Naive B cell (primary cell): ENCODE measurements at regions not wholly inside any gene's neighbourhood (a gene's known extent, or its start where the extent isn't known, plus 50 kb on each side); places are given as distances from the start of the nearest gene placed in this dataset.
A peak's percentile ranks its signal among the peaks of the same experiment; 100 is the strongest.

ENCODE experiments used
- ATAC-seq, 2 donors: fragments of 150-1000 bp; cut with Tn5 transposase; 2 replicates each; pipeline ENCODE4 v1.10.0; 2021; ENCODE audit warnings: low read depth in 2 of 2, mild to moderate bottlenecking in 2 of 2, moderate library complexity in 2 of 2
- DNase-seq: peaks from one replicate; pipeline ENCODE4 v3.0.0; 2022
- H3K27ac Mint-ChIP-seq, 6 donors: one replicate each; pipeline ENCODE4 v1.8.0; 2020 to 2022; ENCODE audit warnings: mild to moderate bottlenecking in 6 of 6, mixed read lengths in 6 of 6, moderate library complexity in 5 of 6, inconsistent platforms in 2 of 6
- H3K27me3 Mint-ChIP-seq, 3 donors: one replicate each; pipeline ENCODE4 v1.8.0; 2021 to 2022; ENCODE audit warnings: mixed read lengths in 3 of 3, mild to moderate bottlenecking in 1 of 3
- H3K36me3 Mint-ChIP-seq, 2 donors: one replicate each; pipeline ENCODE4 v1.8.0; 2020 to 2022; ENCODE audit warnings: mixed read lengths in 2 of 2, inconsistent platforms in 1 of 2, mild to moderate bottlenecking in 1 of 2
- H3K4me1 Mint-ChIP-seq, 3 donors: one replicate each; pipeline ENCODE4 v1.8.0; 2020 to 2022; ENCODE audit warnings: mixed read lengths in 3 of 3, inconsistent platforms in 1 of 3, mild to moderate bottlenecking in 1 of 3, moderate library complexity in 1 of 3
- H3K4me3 Mint-ChIP-seq, 8 donors: one replicate each; pipeline ENCODE4 v1.8.0; 2020 to 2022; ENCODE audit warnings: mild to moderate bottlenecking in 8 of 8, mixed read lengths in 8 of 8, moderate library complexity in 8 of 8, inconsistent platforms in 2 of 8
- H3K9me3 Mint-ChIP-seq, 7 donors: one replicate each; pipeline ENCODE4 v1.8.0; 2020 to 2022; ENCODE audit warnings: mixed read lengths in 7 of 7, mild to moderate bottlenecking in 5 of 7, inconsistent platforms in 2 of 7, moderate library complexity in 1 of 7

DNA sequence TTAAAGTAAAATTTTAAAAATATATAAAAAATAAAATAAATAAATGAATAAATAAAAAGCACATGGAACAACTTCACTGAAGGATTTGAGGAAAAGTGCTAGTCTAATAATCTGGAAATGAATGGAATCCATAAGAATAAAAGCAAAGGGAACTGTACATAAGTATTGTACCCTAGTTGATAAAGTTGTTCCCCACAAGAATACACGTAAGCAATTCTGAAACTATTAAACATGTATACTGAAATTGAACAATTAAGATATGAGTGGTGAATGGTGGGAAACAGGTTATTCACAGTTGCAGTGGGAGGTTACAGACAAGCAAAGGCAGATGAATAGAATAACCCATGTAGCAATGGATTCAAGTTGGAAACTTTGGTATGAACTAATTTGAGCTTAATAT is 853.2 kb upstream of the SOX9 start:
- no peak overlapping the region for H3K27ac Mint-ChIP-seq
- peaks cover 9 to 53% (median 27%) of the 10 kb centered on the region in 7 donors for H3K9me3 Mint-ChIP-seq
- no peaks in the 10 kb centered on the region for H3K4me1 Mint-ChIP-seq
- no peak overlapping the region for H3K4me3 Mint-ChIP-seq
- ATAC-seq (no peak), DNase-seq (no peak)
- H3K27me3 Mint-ChIP-seq: no peaks in the 10 kb centered on the region
- peaks cover 0 to 19% of the 10 kb centered on the region in 2 donors for H3K36me3 Mint-ChIP-seq

DNA sequence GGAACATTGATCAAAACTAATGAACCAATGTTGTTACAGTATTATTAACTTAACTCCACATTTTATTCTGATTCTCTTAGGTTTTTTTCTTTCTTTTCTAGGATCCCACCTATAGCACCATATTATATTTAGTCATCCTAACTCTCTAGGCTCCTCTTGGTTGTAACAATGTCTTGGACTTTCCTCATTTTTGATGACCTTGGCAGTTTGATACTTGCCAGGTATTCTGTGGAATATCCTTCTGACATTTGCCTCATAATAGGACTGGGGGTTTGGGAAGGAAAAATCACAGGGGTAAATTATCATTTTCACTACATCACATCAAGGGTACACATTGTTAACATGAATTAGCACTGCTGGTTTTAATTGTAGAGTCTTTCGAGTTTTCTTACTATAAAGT is 851.6 kb upstream of the SOX9 start:
- Mint-ChIP-seq H3K4me3 (no peak overlapping the region), H3K36me3 (peaks cover 0 to 19% of the 10 kb centered on the region in 2 donors), H3K4me1 (no peaks in the 10 kb centered on the region), H3K9me3 (peaks cover 9 to 46% (median 23%) of the 10 kb centered on the region in 7 donors), H3K27ac (no peak overlapping the region), H3K27me3 (no peaks in the 10 kb centered on the region)
- ATAC-seq (no peak), DNase-seq (no peak)

DNA sequence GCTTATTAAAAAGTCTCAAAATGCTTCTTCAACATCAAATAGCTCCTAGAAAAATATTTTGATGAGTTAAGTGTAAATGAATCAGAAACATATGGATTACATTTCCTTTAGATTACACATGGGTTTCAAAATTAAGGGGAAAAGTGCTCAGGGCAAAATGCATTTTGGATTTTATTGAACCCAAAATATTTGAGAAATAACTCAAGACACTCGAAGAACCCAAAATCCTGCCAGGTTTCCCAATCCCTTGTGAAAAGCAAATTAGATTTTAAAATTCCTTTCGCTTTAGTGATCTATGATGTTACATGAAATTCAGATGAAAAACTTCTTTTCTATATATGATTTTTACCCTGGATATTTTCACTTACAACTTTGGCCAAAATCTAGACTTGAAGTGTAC is 847.4 kb upstream of the SOX9 start:
- Mint-ChIP-seq H3K27me3 (no peaks in the 10 kb centered on the region), H3K4me3 (no peak overlapping the region), H3K9me3 (peaks cover 4 to 14% (median 5%) of the 10 kb centered on the region in 7 donors), H3K36me3 (no peaks in the 10 kb centered on the region), H3K4me1 (no peaks in the 10 kb centered on the region), H3K27ac (no peak overlapping the region)
- ATAC-seq (no peak), DNase-seq (no peak)

DNA sequence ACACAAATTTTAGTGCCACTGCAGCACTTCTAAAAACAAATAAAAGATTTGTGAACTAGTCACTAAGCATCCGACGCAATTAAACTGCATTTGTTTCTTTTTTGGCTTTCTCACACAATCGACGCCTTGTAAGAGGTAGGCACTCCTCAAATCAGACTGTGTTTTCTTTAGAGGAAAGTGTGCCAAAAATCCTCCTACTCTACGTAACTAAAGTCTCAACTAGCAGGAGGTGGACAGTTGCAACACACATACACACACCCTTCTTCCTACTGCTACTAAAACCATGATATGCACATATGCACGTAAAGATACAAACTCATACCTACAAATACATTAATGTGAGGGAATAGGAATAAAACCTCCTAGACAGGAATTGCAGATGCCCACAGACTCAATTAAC is 844.7 kb upstream of the SOX9 start:
- no peak for ATAC-seq

DNA sequence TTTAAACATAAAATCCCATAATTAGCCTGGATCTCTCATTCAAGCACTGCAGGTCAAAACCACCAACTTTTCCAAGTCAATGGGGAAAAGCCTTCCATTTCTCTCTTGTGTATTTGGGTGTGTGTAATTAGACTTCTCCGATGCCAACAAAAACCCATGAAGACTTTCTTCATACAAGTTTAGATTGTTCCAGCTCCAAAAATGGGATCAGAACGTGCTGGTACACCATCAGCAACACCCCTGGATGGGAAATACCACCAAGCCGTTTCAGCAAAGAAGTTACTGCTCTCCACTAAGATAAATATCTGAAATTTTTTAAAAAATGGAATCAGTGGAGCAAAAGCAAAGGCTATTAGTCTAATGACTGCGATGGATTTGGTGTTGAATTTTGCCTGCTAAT is 837.3 kb upstream of the SOX9 start:
- peaks cover 1 to 20% (median 5%) of the 10 kb centered on the region in 7 donors for H3K9me3 Mint-ChIP-seq
- DNase-seq (no peak), ATAC-seq (no peak)
- H3K4me3 Mint-ChIP-seq: no peak overlapping the region
- no peaks in the 10 kb centered on the region for H3K27me3 Mint-ChIP-seq
- H3K4me1 Mint-ChIP-seq: no peaks in the 10 kb centered on the region
- H3K36me3 Mint-ChIP-seq: no peaks in the 10 kb centered on the region
- H3K27ac Mint-ChIP-seq: no peak overlapping the region

More for the DNA sequence above, 844.7 kb upstream of the SOX9 start:
- no peak overlapping the region for H3K27ac Mint-ChIP-seq
- H3K27me3 Mint-ChIP-seq: no peaks in the 10 kb centered on the region
- no peak overlapping the region for H3K4me3 Mint-ChIP-seq
- H3K4me1 Mint-ChIP-seq: no peaks in the 10 kb centered on the region
- peaks cover 0 to 13% (median 2%) of the 10 kb centered on the region in 7 donors for H3K9me3 Mint-ChIP-seq
- DNase-seq: no peak
- no peaks in the 10 kb centered on the region for H3K36me3 Mint-ChIP-seq

DNA sequence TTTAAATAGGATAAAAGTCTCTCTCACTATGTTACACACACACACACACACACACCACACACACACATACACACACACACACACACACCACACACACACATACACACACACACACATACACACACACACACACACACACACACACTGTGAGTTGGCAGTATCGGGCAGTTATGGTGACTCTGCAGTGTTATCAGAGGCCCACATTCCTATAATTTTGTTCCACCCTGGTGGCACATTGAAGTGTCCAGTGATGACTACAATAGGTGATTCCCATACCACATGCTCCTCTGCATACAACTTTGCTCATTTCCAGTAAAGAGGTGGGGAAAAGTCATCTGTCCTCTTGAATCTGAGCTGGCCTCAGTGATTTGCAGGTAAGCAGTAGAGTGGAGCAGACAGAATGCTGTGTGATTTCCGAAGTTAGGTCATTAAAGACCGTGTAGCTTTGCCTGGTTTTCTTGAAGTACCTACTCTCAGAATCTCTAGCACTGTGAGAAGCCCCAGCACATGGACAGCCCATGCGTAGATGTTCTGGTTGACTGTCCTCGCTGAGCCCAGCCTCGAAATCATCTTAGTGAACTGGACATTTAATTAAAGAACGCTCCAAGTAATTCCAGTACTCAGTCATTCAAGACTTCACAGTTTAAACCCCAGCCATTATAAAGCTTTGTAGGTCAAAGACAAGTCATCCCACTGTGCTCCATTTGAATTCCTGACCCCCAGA is 836.6 kb upstream of the SOX9 start:
- no peaks in the 10 kb centered on the region for H3K4me1 Mint-ChIP-seq
- H3K36me3 Mint-ChIP-seq: no peaks in the 10 kb centered on the region
- H3K9me3 Mint-ChIP-seq: peaks cover 2 to 20% (median 7%) of the 10 kb centered on the region in 7 donors
- no peak overlapping the region for H3K27ac Mint-ChIP-seq
- H3K27me3 Mint-ChIP-seq: no peaks in the 10 kb centered on the region
- ATAC-seq (no peak), DNase-seq (no peak)
- H3K4me3 Mint-ChIP-seq: no peak overlapping the region

DNA sequence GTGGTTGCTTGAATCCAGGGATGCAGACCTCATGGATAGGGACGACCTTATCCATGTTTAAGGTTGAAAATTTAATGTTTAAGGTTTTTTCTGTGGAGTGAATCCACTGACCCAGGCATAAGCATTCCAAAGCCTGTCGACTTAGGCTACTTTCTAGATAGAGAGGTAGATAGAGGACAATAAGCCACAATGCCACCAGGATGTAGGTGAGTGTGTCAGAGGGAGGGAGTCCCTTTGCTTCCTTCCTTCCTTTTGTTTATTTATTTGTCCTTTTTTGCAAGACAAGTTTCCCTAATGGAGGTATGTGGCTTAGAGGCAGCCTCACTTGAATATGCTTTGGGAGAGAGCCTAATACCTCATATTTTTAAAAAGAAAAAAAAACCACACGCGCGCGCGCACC is 834.2 kb upstream of the SOX9 start:
- Mint-ChIP-seq H3K4me1 (no peaks in the 10 kb centered on the region), H3K4me3 (no peak overlapping the region), H3K36me3 (no peaks in the 10 kb centered on the region), H3K9me3 (peaks cover 2 to 19% (median 7%) of the 10 kb centered on the region in 7 donors), H3K27me3 (no peaks in the 10 kb centered on the region), H3K27ac (no peak overlapping the region)
- no peak for ATAC-seq
- DNase-seq: no peak

DNA sequence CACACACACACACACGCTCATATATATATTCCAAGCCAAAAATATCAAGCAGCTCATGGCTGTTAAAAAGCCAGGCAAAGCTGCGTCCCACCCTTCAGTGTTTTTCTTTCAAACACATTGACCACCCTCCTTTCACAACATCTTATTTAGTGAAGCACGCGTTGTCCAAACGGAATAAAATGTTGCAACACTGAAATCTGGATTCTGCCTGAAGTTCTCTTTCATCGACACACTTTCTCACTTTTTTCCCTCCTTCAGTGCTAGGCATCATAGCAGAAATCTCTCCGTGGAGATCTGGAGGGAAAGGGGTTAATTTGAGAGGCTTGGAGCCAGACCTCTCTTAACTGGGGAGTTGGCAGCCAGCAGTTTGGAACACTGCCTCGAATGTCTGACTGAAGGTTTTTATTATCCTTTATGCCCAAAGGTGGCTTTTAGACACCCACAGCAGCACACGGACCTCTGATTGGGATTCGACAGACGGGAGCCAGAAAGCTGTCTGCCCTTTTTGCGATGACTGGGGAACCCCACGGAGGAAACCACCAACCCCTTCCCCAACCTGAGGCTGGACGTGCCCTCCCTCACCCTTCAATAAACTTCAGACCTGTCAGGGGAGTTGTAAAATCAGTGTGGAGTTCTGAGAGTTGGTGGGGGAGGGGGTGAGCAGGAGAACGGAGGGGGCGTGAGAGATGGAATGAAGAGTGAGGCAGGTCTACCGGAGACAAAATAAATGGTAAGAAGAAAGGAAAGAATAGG is 833.6 kb upstream of the SOX9 start:
- peak overlapping the region in 1 of 6 donors; percentile 26 for H3K27ac Mint-ChIP-seq
- no peak overlapping the region for H3K4me3 Mint-ChIP-seq
- peaks cover 2 to 15% (median 4%) of the 10 kb centered on the region in 7 donors for H3K9me3 Mint-ChIP-seq
- H3K4me1 Mint-ChIP-seq: no peaks in the 10 kb centered on the region
- no peaks in the 10 kb centered on the region for H3K27me3 Mint-ChIP-seq
- no peaks in the 10 kb centered on the region for H3K36me3 Mint-ChIP-seq
- ATAC-seq (no peak), DNase-seq (no peak)

DNA sequence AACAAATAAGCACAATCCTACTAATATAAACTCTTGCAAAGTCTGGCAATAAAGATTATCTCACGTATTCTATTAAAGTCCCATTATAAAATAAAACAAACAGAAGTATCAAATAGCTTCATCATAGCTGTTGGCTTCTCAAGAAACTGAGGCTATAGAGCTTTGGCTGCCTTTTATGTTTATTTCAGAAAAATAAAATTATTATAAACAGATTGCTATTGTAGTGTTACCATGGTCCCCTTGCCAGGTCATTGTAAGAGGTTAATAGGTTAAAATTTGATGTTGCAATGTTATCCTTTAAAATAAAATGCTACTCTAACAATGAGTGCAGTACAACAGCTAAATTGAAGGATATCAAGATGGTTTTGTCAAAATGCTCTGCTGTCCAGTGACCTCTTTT is 828.8 kb upstream of the SOX9 start:
- no peaks in the 10 kb centered on the region for H3K27me3 Mint-ChIP-seq
- ATAC-seq: no peak
- no peaks in the 10 kb centered on the region for H3K36me3 Mint-ChIP-seq
- peaks cover 4 to 15% (median 5%) of the 10 kb centered on the region in 7 donors for H3K9me3 Mint-ChIP-seq
- no peak for DNase-seq
- H3K27ac Mint-ChIP-seq: no peak overlapping the region
- H3K4me3 Mint-ChIP-seq: no peak overlapping the region
- H3K4me1 Mint-ChIP-seq: no peaks in the 10 kb centered on the region

DNA sequence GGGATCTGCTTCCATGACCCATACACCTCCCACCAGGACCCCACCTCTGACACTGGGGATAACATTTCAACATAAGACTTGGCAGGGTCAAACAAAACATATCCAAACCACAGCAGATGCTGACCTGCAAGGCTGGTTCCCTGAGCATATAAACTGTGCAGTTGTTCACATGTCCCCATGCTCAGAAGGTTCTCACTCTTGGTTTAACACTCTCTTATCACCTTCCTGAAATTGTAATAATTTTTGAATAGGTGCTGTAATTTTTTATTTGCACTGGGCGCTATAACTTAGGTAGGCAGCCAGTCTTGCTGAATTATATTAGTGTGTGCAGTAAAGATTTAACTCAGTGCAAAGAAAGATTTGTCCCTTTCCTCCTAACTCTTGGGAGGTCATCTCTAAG is 824.8 kb upstream of the SOX9 start:
- Mint-ChIP-seq H3K9me3 (peaks cover 0 to 8% (median 6%) of the 10 kb centered on the region in 7 donors), H3K4me1 (no peaks in the 10 kb centered on the region), H3K27me3 (no peaks in the 10 kb centered on the region), H3K27ac (no peak overlapping the region), H3K4me3 (no peak overlapping the region), H3K36me3 (no peaks in the 10 kb centered on the region)
- ATAC-seq: no peak
- DNase-seq: no peak

DNA sequence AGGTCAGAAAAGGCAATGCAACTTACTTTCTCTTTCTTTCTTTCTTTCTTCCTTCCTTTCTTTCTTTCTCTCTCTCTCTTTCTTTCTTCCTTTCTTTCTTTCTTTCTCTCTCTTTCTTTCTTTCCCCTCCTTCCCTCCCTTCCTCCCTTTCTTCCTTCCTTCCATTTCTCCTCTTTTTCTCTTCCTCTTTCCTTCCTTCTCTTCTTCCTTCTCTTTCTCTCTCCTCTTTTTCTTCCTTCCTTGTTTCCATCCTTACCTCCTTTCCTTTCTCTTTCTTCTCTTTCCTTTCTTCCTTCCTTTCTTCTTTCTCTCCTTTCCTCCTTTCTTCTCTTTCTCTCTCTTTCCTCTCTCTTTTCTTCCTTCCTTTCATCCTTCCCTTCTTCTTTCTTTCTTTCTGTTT is 819.8 kb upstream of the SOX9 start:
- Mint-ChIP-seq H3K27ac (no peak overlapping the region), H3K9me3 (peaks cover 7 to 33% (median 11%) of the 10 kb centered on the region in 7 donors), H3K36me3 (peaks cover 0 to 5% of the 10 kb centered on the region in 2 donors), H3K4me3 (no peak overlapping the region), H3K27me3 (no peaks in the 10 kb centered on the region), H3K4me1 (no peaks in the 10 kb centered on the region)
- no peak for ATAC-seq
- no peak for DNase-seq

DNA sequence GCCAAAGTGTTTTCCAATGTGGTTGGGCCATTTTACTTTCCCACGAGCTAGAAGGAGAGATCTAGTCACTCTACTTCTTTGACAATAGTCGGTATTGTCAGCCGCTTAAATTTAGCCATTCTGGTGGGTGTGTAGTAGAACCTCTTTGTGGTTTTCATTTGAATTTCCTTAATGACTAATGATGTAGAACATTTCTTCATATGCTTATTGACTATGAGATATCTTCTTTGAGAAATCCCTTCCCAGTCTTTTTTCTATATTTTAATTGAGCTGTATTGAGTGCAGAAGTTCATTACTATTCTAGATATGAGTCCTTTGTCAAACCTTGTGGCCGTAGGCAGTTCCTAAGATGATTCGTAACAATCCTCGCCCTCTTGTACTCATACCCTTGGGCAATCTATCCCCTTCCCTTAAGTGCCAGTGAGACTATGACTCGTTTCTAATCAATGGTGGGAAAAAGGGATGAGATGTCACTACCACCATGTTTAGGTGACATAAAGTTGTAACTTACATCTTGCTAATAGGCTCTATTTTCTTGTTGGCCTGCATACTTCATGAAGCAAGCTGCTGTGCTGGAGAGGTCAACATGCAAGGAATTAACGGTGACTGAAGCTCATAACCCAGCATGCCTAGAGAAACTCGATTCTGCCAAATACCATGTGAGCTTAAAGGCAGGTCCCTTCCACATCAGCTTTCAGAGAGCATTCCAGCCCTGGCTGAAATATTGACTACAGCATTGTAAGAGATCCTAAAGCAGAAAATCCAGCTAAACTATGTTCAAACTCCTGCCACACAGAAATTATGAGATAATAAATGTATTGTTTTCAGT is 817.9 kb upstream of the SOX9 start:
- Mint-ChIP-seq H3K36me3 (peaks cover 0 to 5% of the 10 kb centered on the region in 2 donors), H3K4me1 (no peaks in the 10 kb centered on the region), H3K27me3 (no peaks in the 10 kb centered on the region), H3K4me3 (no peak overlapping the region), H3K27ac (no peak overlapping the region), H3K9me3 (peaks cover 8 to 42% (median 11%) of the 10 kb centered on the region in 7 donors)
- no peak for DNase-seq
- no peak for ATAC-seq

DNA sequence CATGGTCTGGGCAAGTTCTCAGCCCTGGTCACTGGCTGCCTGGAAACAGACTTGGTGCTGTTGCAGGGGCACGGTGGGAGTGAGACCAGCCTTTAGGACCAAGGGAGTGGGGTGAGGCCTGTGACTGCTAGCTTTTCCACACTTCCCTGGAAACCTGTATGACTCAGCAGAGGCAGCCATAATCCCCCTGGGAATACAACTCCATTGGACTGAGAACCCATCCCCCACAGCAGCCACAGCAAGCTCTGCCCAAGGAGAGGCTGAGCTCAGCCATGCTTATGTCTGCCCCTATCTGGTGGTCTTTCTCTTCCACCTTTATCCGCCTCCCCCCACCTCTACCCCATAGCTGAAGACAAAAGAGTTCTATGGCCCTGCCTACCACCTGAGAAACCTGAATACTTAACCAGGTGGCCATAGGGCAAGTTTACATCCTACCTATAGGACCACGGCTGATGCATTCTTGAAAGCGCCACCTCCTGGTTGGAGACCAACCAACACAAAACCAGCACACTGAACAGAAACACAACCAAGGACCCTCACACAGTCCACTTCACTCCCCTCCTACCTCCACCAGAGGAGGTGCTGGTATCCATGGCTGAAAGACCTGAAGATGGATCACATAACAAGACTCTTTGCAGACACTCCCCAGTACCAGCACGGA is 816.2 kb upstream of the SOX9 start:
- no peaks in the 10 kb centered on the region for H3K27me3 Mint-ChIP-seq
- ATAC-seq (no peak), DNase-seq (no peak)
- H3K36me3 Mint-ChIP-seq: peaks cover 0 to 5% of the 10 kb centered on the region in 2 donors
- H3K9me3 Mint-ChIP-seq: peaks cover 8 to 47% (median 13%) of the 10 kb centered on the region in 7 donors
- no peaks in the 10 kb centered on the region for H3K4me1 Mint-ChIP-seq
- peak overlapping the region in 1 of 8 donors; percentile 1 for H3K4me3 Mint-ChIP-seq
- H3K27ac Mint-ChIP-seq: no peak overlapping the region
